ENCODE measurements at regions not wholly inside any gene's neighbourhood (a gene's known extent, or its start where the extent isn't known, plus 50 kb on each side); places are given as distances from the start of the nearest gene placed in this dataset.
A peak's percentile ranks its signal among the peaks of the same experiment; 100 is the strongest.

- no peak for DNase-seq
- Histone ChIP-seq H3K4me3 (ENCODE audit: low read depth in 1 of 3, low read length in 3 of 3) (no peak overlapping the region), H3K36me3 (ENCODE audit: control insufficient read depth in 3 of 3, insufficient read depth in 2 of 3, low read depth in 1 of 3, low read length in 3 of 3) (no peaks in the 10 kb centered on the region), H3K9me3 (ENCODE audit: control insufficient read depth in 2 of 2, insufficient read depth in 1 of 2, low read depth in 1 of 2, low read length in 1 of 2) (peaks cover 0 to 4% of the 10 kb centered on the region in 2 donors), H3K27me3 (ENCODE audit: control insufficient read depth in 3 of 3, insufficient read depth in 3 of 3, low read length in 3 of 3) (no peaks in the 10 kb centered on the region), H3K4me1 (ENCODE audit: control insufficient read depth in 3 of 3, insufficient read depth in 2 of 3, low read depth in 1 of 3, low read length in 2 of 3) (no peaks in the 10 kb centered on the region), H3K27ac (ENCODE audit: low read depth in 1 of 3, low read length in 2 of 3) (no peak overlapping the region)
- WGBS, 3 donors: 71 to 80% (median 77%) methylated on average over 6 of the region's 6 CpGs
- no peak for FAIRE-seq
Measured at GRCh38 chr13:22311734-22312404, 641.0 kb downstream of the FGF9 start.

- DNase-seq (no peak), FAIRE-seq (no peak)
- Histone ChIP-seq H3K9me3 (ENCODE audit: control insufficient read depth in 2 of 2, insufficient read depth in 1 of 2, low read depth in 1 of 2, low read length in 1 of 2) (peaks cover 0 to 4% of the 10 kb centered on the region in 2 donors), H3K27ac (ENCODE audit: low read depth in 1 of 3, low read length in 2 of 3) (no peak overlapping the region), H3K4me1 (ENCODE audit: control insufficient read depth in 3 of 3, insufficient read depth in 2 of 3, low read depth in 1 of 3, low read length in 2 of 3) (no peaks in the 10 kb centered on the region), H3K27me3 (ENCODE audit: control insufficient read depth in 3 of 3, insufficient read depth in 3 of 3, low read length in 3 of 3) (no peaks in the 10 kb centered on the region), H3K36me3 (ENCODE audit: control insufficient read depth in 3 of 3, insufficient read depth in 2 of 3, low read depth in 1 of 3, low read length in 3 of 3) (no peaks in the 10 kb centered on the region), H3K4me3 (ENCODE audit: low read depth in 1 of 3, low read length in 3 of 3) (no peak overlapping the region)
- WGBS, 3 donors: 76 to 86% (median 81%) methylated on average over 2 of the region's 2 CpGs
Measured at GRCh38 chr13:22312405-22312803, 641.5 kb downstream of the FGF9 start.

- H3K27ac ChIP-seq (ENCODE audit: low read depth in 1 of 3, low read length in 2 of 3): no peak overlapping the region
- H3K27me3 ChIP-seq (ENCODE audit: control insufficient read depth in 3 of 3, insufficient read depth in 3 of 3, low read length in 3 of 3): no peaks in the 10 kb centered on the region
- 68 to 77% (median 69%) methylated on average over 8 of the region's 8 CpGs for WGBS, 3 donors
- H3K36me3 ChIP-seq (ENCODE audit: control insufficient read depth in 3 of 3, insufficient read depth in 2 of 3, low read depth in 1 of 3, low read length in 3 of 3): no peaks in the 10 kb centered on the region
- H3K4me1 ChIP-seq (ENCODE audit: control insufficient read depth in 3 of 3, insufficient read depth in 2 of 3, low read depth in 1 of 3, low read length in 2 of 3): no peaks in the 10 kb centered on the region
- DNase-seq (no peak), FAIRE-seq (no peak)
- peaks cover 0 to 4% of the 10 kb centered on the region in 2 donors for H3K9me3 ChIP-seq (ENCODE audit: control insufficient read depth in 2 of 2, insufficient read depth in 1 of 2, low read depth in 1 of 2, low read length in 1 of 2)
- H3K4me3 ChIP-seq (ENCODE audit: low read depth in 1 of 3, low read length in 3 of 3): no peak overlapping the region
Measured at GRCh38 chr13:22316494-22317025, 645.7 kb downstream of the FGF9 start.

DNA sequence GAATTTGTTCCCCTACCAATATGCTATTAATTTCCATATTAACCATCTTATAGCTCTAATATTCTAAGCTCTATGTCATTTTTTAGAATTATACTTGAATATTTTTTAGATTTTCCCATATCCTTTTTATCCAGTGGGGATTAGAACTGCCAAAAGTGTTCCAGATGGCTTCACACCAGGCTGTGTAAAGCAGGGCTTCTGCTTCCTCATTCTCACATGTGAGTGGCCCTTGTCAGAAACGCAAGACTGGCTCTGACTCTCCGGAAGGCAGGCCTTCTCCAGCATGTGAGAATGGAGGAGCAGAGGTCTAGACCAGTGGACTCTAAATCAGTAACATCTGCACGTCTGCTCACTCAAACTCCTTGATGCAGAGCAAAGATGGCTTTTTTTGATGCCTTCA, 650.1 kb downstream of the FGF9 start:
- H3K27me3 ChIP-seq (ENCODE audit: control insufficient read depth in 3 of 3, insufficient read depth in 3 of 3, low read length in 3 of 3): no peaks in the 10 kb centered on the region
- H3K36me3 ChIP-seq (ENCODE audit: control insufficient read depth in 3 of 3, insufficient read depth in 2 of 3, low read depth in 1 of 3, low read length in 3 of 3): no peaks in the 10 kb centered on the region
- no peaks in the 10 kb centered on the region for H3K4me1 ChIP-seq (ENCODE audit: control insufficient read depth in 3 of 3, insufficient read depth in 2 of 3, low read depth in 1 of 3, low read length in 2 of 3)
- 66 to 80% (median 70%) methylated on average over 3 of the region's 3 CpGs for WGBS, 3 donors
- DNase-seq: no peak
- no peak overlapping the region for H3K27ac ChIP-seq (ENCODE audit: low read depth in 1 of 3, low read length in 2 of 3)
- FAIRE-seq: no peak
- no peak overlapping the region for H3K4me3 ChIP-seq (ENCODE audit: low read depth in 1 of 3, low read length in 3 of 3)
- peaks cover 0 to 2% of the 10 kb centered on the region in 2 donors for H3K9me3 ChIP-seq (ENCODE audit: control insufficient read depth in 2 of 2, insufficient read depth in 1 of 2, low read depth in 1 of 2, low read length in 1 of 2)

DNA sequence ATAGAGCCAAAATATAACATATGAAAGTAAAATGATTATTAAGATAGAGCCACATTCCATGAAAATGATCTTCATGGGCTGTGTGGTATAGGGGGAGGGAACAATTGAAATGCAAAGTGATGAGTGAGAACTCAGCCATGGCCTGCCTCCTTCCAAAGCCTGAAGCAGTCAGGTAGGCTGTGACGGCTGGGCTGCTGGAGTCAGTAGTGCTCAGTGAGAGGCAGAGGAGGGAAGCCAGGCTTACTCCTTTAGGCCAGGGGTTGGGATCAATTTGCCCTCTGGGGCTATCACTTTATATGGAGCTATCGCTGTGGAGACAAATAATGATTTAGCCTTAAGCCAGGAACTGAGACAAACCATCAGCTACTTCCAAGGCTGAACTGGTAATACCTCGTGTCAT, 654.9 kb downstream of the FGF9 start:
- no peak for FAIRE-seq
- H3K27ac ChIP-seq (ENCODE audit: low read depth in 1 of 3, low read length in 2 of 3): no peak overlapping the region
- WGBS, 3 donors: 70 to 79% (median 77%) methylated on average over 3 of the region's 3 CpGs

DNA sequence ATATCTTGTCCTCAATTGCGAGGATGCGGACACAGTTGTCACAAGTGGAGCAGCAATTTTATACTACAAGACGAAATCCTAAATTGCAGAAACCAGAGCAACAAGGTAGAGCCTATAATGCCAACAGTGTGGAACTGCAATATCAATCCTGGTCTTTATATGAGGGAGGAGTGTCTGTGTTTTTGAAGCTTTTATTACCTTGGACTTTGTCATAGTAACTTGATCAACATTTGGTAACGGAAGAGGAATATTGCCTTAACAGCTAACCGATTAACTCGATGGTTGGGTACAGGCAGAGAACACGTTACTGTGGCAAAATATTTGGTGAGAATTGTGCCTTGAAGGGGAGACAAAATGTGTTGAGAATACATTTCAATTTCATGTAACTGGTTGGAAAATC, 661.5 kb downstream of the FGF9 start:
- 13 to 67% (median 35%) methylated on average over 7 of the region's 7 CpGs for WGBS, 3 donors
- no peaks in the 10 kb centered on the region for H3K36me3 ChIP-seq (ENCODE audit: control insufficient read depth in 3 of 3, insufficient read depth in 2 of 3, low read depth in 1 of 3, low read length in 3 of 3)
- H3K4me3 ChIP-seq (ENCODE audit: low read depth in 1 of 3, low read length in 3 of 3): no peak overlapping the region
- no peak overlapping the region for H3K27ac ChIP-seq (ENCODE audit: low read depth in 1 of 3, low read length in 2 of 3)
- peaks cover 0 to 2% (median 0%) of the 10 kb centered on the region in 3 donors for H3K4me1 ChIP-seq (ENCODE audit: control insufficient read depth in 3 of 3, insufficient read depth in 2 of 3, low read depth in 1 of 3, low read length in 2 of 3)
- DNase-seq: peak; percentile 64 to 76
- FAIRE-seq: no peak
- H3K9me3 ChIP-seq (ENCODE audit: control insufficient read depth in 2 of 2, insufficient read depth in 1 of 2, low read depth in 1 of 2, low read length in 1 of 2): no peaks in the 10 kb centered on the region
- no peaks in the 10 kb centered on the region for H3K27me3 ChIP-seq (ENCODE audit: control insufficient read depth in 3 of 3, insufficient read depth in 3 of 3, low read length in 3 of 3)

More for the DNA sequence above, 654.9 kb downstream of the FGF9 start:
- H3K9me3 ChIP-seq (ENCODE audit: control insufficient read depth in 2 of 2, insufficient read depth in 1 of 2, low read depth in 1 of 2, low read length in 1 of 2): no peaks in the 10 kb centered on the region
- no peak for DNase-seq
- H3K27me3 ChIP-seq (ENCODE audit: control insufficient read depth in 3 of 3, insufficient read depth in 3 of 3, low read length in 3 of 3): no peaks in the 10 kb centered on the region
- H3K36me3 ChIP-seq (ENCODE audit: control insufficient read depth in 3 of 3, insufficient read depth in 2 of 3, low read depth in 1 of 3, low read length in 3 of 3): no peaks in the 10 kb centered on the region
- no peaks in the 10 kb centered on the region for H3K4me1 ChIP-seq (ENCODE audit: control insufficient read depth in 3 of 3, insufficient read depth in 2 of 3, low read depth in 1 of 3, low read length in 2 of 3)
- H3K4me3 ChIP-seq (ENCODE audit: low read depth in 1 of 3, low read length in 3 of 3): no peak overlapping the region

DNA sequence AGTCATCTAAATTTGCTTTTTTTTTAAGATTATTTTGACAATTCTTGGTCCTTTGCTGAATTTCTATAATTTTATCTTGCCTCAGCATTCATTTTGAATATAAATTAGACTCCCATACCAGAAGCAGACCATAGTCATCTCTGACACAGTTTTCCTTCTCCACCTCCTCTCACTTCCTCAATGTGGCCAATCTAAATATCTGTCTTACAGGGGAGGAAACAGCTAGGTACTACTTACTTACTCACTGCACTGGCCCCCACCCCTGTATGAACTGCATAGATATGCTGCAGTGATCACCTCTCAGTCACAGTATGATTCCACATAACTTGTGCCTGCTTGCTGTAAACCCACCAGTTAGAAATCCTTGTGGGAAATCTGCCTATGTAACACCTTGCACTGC, 665.6 kb downstream of the FGF9 start:
- no peak for FAIRE-seq
- Histone ChIP-seq H3K9me3 (ENCODE audit: control insufficient read depth in 2 of 2, insufficient read depth in 1 of 2, low read depth in 1 of 2, low read length in 1 of 2) (peaks cover 0 to 5% of the 10 kb centered on the region in 2 donors), H3K36me3 (ENCODE audit: control insufficient read depth in 3 of 3, insufficient read depth in 2 of 3, low read depth in 1 of 3, low read length in 3 of 3) (no peaks in the 10 kb centered on the region)

GRCh38 chr13:22357132-22357531, 686.3 kb downstream of the FGF9 start:
- Histone ChIP-seq H3K9me3 (ENCODE audit: control insufficient read depth in 2 of 2, insufficient read depth in 1 of 2, low read depth in 1 of 2, low read length in 1 of 2) (no peaks in the 10 kb centered on the region), H3K4me1 (ENCODE audit: control insufficient read depth in 3 of 3, insufficient read depth in 2 of 3, low read depth in 1 of 3, low read length in 2 of 3) (no peaks in the 10 kb centered on the region), H3K27ac (ENCODE audit: low read depth in 1 of 3, low read length in 2 of 3) (no peak overlapping the region), H3K4me3 (ENCODE audit: low read depth in 1 of 3, low read length in 3 of 3) (no peak overlapping the region), H3K27me3 (ENCODE audit: control insufficient read depth in 3 of 3, insufficient read depth in 3 of 3, low read length in 3 of 3) (no peaks in the 10 kb centered on the region), H3K36me3 (ENCODE audit: control insufficient read depth in 3 of 3, insufficient read depth in 2 of 3, low read depth in 1 of 3, low read length in 3 of 3) (no peaks in the 10 kb centered on the region)
- no peak for DNase-seq
- 83 to 88% (median 86%) methylated on average over 3 of the region's 3 CpGs for WGBS, 3 donors
- FAIRE-seq: no peak

More for the DNA sequence above, 665.6 kb downstream of the FGF9 start:
- no peak for DNase-seq
- Histone ChIP-seq H3K27me3 (ENCODE audit: control insufficient read depth in 3 of 3, insufficient read depth in 3 of 3, low read length in 3 of 3) (no peaks in the 10 kb centered on the region), H3K27ac (ENCODE audit: low read depth in 1 of 3, low read length in 2 of 3) (no peak overlapping the region), H3K4me3 (ENCODE audit: low read depth in 1 of 3, low read length in 3 of 3) (no peak overlapping the region), H3K4me1 (ENCODE audit: control insufficient read depth in 3 of 3, insufficient read depth in 2 of 3, low read depth in 1 of 3, low read length in 2 of 3) (peaks cover 0 to under 1% (median 0%) of the 10 kb centered on the region in 3 donors)

- 84 to 91% (median 87%) methylated on average over 2 of the region's 2 CpGs for WGBS, 3 donors
- DNase-seq: no peak
- no peak overlapping the region for H3K4me3 ChIP-seq (ENCODE audit: low read depth in 1 of 3, low read length in 3 of 3)
- H3K36me3 ChIP-seq (ENCODE audit: control insufficient read depth in 3 of 3, insufficient read depth in 2 of 3, low read depth in 1 of 3, low read length in 3 of 3): no peaks in the 10 kb centered on the region
- no peaks in the 10 kb centered on the region for H3K4me1 ChIP-seq (ENCODE audit: control insufficient read depth in 3 of 3, insufficient read depth in 2 of 3, low read depth in 1 of 3, low read length in 2 of 3)
- no peak overlapping the region for H3K27ac ChIP-seq (ENCODE audit: low read depth in 1 of 3, low read length in 2 of 3)
- no peak for FAIRE-seq
- no peaks in the 10 kb centered on the region for H3K27me3 ChIP-seq (ENCODE audit: control insufficient read depth in 3 of 3, insufficient read depth in 3 of 3, low read length in 3 of 3)
- peaks cover 0 to 18% of the 10 kb centered on the region in 2 donors for H3K9me3 ChIP-seq (ENCODE audit: control insufficient read depth in 2 of 2, insufficient read depth in 1 of 2, low read depth in 1 of 2, low read length in 1 of 2)
Measured at GRCh38 chr13:22369090-22369489, 698.2 kb downstream of the FGF9 start.

Data from small intestine (tissue), 7 donors.